K562 (cell line): ENCODE measurements at regions not wholly inside any gene's neighbourhood (a gene's known extent, or its start where the extent isn't known, plus 50 kb on each side); places are given as distances from the start of the nearest gene placed in this dataset.

Experiments
- ATAC-seq: fragments of 200-7000 bp; cut with Tn5 transposase; 3 replicates; pipeline ENCODE4 v1.9.1; 2020; ENCODE audit warnings: moderate library complexity
- BruUV-seq: library from RNA; stranded (reverse); fragments of 400-500 nt; replicated peaks from 2 replicates; lab custom pipeline; 2021; lab: Mats Ljungman, UMichigan
- CTCF ChIA-PET: fragments of 300-600 bp; formaldehyde crosslinking; extraction: SDS; loops from one replicate; lab custom pipeline; 2021; ENCODE audit warnings: low intra/inter-chr PET ratio; lab: Yijun Ruan, JAX
- POLR2A ChIA-PET: fragments of 300-600, 350-650 bp; sonication (Branson Sonifier 250); formaldehyde crosslinking; extraction: SDS; loops from one replicate; lab custom pipeline; 2021; ENCODE audit warnings: antibody characterized with exemption, inconsistent platforms; lab: Yijun Ruan, JAX
- DNase-seq, 4 experiments: peaks; one replicate each; pipeline versions ENCODE4 v3.0.0 to v3.0.0-alpha.2; 2011 to 2018; ENCODE audit warnings: low spot score in 3 of 4, mixed read lengths in 3 of 4; ENCODE audit errors: extremely low read depth in 1 of 4
- FAIRE-seq: peaks from 2 replicates; lab custom pipeline; 2011; peaks lifted over from hg19 to GRCh38; lab: Jason Lieb, UNC
- H2AFZ ChIP-seq: 2 replicates; pipeline ENCODE4 v1.6.0; 2011; ENCODE audit warnings: low read depth, low read length, control low read depth, inconsistent platforms
- H3K27ac ChIP-seq: fragments of 200-600 bp; 3 replicates; pipeline ENCODE4 v1.8.0; 2011; ENCODE audit warnings: low read depth, mild to moderate bottlenecking, control low read depth, inconsistent platforms, low read length, moderate library complexity, mixed read lengths; ENCODE audit errors: extremely low read depth
- H3K27me3 ChIP-seq, 2 experiments: fragments of 300-600 bp in 1 of 2; 2 replicates in 1 of 2; 3 replicates in 1 of 2; pipeline versions ENCODE4 v1.6.0 to v1.8.0; 2011; ENCODE audit warnings: inconsistent platforms in 2 of 2, low read length in 2 of 2, mild to moderate bottlenecking in 1 of 2, mixed read lengths in 1 of 2, moderate library complexity in 1 of 2; ENCODE audit not compliant: control insufficient read depth in 2 of 2, insufficient read depth in 2 of 2
- H3K36me3 ChIP-seq: fragments of 300-600 bp; 3 replicates; pipeline ENCODE4 v1.8.0; 2011; ENCODE audit warnings: mild to moderate bottlenecking, low read length, inconsistent platforms; ENCODE audit not compliant: control insufficient read depth, insufficient read depth
- H3K4me1 ChIP-seq, 2 experiments: fragments of 200-600 bp in 1 of 2; replicated peaks in 1 of 2; 2 replicates in 1 of 2; 3 replicates in 1 of 2; pipeline versions ENCODE4 v1.5.1 to v1.8.0; 2011; ENCODE audit warnings: inconsistent platforms in 2 of 2, low read length in 2 of 2, mild to moderate bottlenecking in 1 of 2, mixed read lengths in 1 of 2, moderate library complexity in 1 of 2; ENCODE audit not compliant: control insufficient read depth in 2 of 2, insufficient read depth in 2 of 2
- H3K4me2 ChIP-seq: 2 replicates; pipeline ENCODE4 v1.6.1; 2011; ENCODE audit warnings: low read length, control low read depth, inconsistent platforms, mixed read lengths; ENCODE audit not compliant: insufficient read depth
- H3K4me3 ChIP-seq: fragments of 200-600 bp; sonication (generic), shearing (Covaris generic); 2 replicates; pipeline ENCODE4 v1.5.1; 2016; ENCODE audit warnings: control low read depth, inconsistent platforms
- H3K79me2 ChIP-seq: fragments of 200-600 bp; 3 replicates; pipeline ENCODE4 v1.8.0; 2011; ENCODE audit warnings: low read length, inconsistent platforms; ENCODE audit not compliant: control insufficient read depth, insufficient read depth
- H3K9ac ChIP-seq, 2 experiments: 2 replicates each; pipeline versions ENCODE4 v1.6.0 to v1.6.1; 2011; ENCODE audit warnings: low read depth in 2 of 2, low read length in 2 of 2, control low read depth in 1 of 2, inconsistent platforms in 1 of 2, mild to moderate bottlenecking in 1 of 2, mixed read lengths in 1 of 2; ENCODE audit not compliant: insufficient read depth in 1 of 2
- H3K9me1 ChIP-seq: one replicate; pipeline ENCODE4 v1.6.0; 2011; ENCODE audit warnings: inconsistent platforms, mild to moderate bottlenecking, low read length, moderate library complexity; ENCODE audit not compliant: control insufficient read depth, insufficient read depth
- H3K9me3 ChIP-seq: replicated peaks from 2 replicates; pipeline ENCODE4 v1.5.1; 2011; ENCODE audit warnings: low read depth, low read length, inconsistent platforms; ENCODE audit not compliant: control insufficient read depth, insufficient read depth
- H4K20me1 ChIP-seq: replicated peaks from 2 replicates; pipeline ENCODE4 v1.6.1; 2011; ENCODE audit warnings: low read length, inconsistent platforms, mixed read lengths; ENCODE audit not compliant: control insufficient read depth, insufficient read depth
- ADNP ChIP-seq: fragments of 200-800 bp; sonication (Bioruptor generic); IDR thresholded peaks from 2 replicates; pipeline ENCODE4 v1.6.1; 2016; ENCODE audit warnings: missing genetic modification characterization, missing compliant biosample characterization
- CBX5 ChIP-seq: IDR thresholded peaks from 2 replicates; pipeline ENCODE4 v1.6.1; 2014; ENCODE audit warnings: low read depth, borderline replicate concordance
- CCNT2 ChIP-seq: IDR thresholded peaks from 2 replicates; pipeline ENCODE4 v1.6.1; 2011; ENCODE audit warnings: borderline replicate concordance, low read depth, mild to moderate bottlenecking, moderate library complexity, mixed read lengths, low read length; ENCODE audit not compliant: insufficient read length; ENCODE audit errors: extremely low read depth
- DLX4 ChIP-seq: fragments of 250-450 bp; sonication (Bioruptor Pico); IDR thresholded peaks from 2 replicates; pipeline ENCODE4 v1.6.1; 2021; ENCODE audit warnings: mild to moderate bottlenecking
- DPF2 ChIP-seq: fragments of 450-650 bp; IDR thresholded peaks from 2 replicates; pipeline ENCODE4 v1.6.1; 2016
- GMEB1 ChIP-seq: fragments of 250-450 bp; sonication (Bioruptor Pico); IDR thresholded peaks from 2 replicates; pipeline ENCODE4 v1.4.0; 2020; ENCODE audit warnings: mild to moderate bottlenecking
- RFX5 ChIP-seq: IDR thresholded peaks from 2 replicates; pipeline ENCODE4 v1.6.1; 2011; ENCODE audit warnings: low read depth, mild to moderate bottlenecking, improper control_type of control experiment, low read length
- SUPT5H ChIP-seq: fragments of 450-650 bp; IDR thresholded peaks from 2 replicates; pipeline ENCODE4 v1.6.1; 2016
- TAF7 ChIP-seq: fragments of 450-650 bp; IDR thresholded peaks from 2 replicates; pipeline ENCODE4 v1.6.1; 2016; ENCODE audit warnings: missing genetic modification characterization, missing compliant biosample characterization
- TCFL5 ChIP-seq: fragments of 250-450 bp; sonication (Bioruptor Pico); conservative IDR thresholded peaks from 2 replicates; pipeline ENCODE4 v1.6.1; 2021; ENCODE audit warnings: mild to moderate bottlenecking, moderate library complexity, matching md5 sums
- XRCC5 ChIP-seq: fragments of 200-400 bp; formaldehyde crosslinking; IDR thresholded peaks from 2 replicates; pipeline ENCODE4 v1.6.1; 2017; ENCODE audit warnings: low read depth, mild to moderate bottlenecking, low read length
- ZBTB26 ChIP-seq: fragments of 450-650 bp; formaldehyde crosslinking; IDR thresholded peaks from 2 replicates; pipeline ENCODE4 v1.4.0; 2022; ENCODE audit warnings: missing genetic modification characterization
- ZNF551 ChIP-seq: fragments of 250-450 bp; sonication (Bioruptor Pico); IDR thresholded peaks from 2 replicates; pipeline ENCODE4 v1.5.0; 2021; ENCODE audit warnings: mild to moderate bottlenecking, moderate library complexity
- ZNF76 ChIP-seq: fragments of 250-450 bp; sonication (Bioruptor Pico); IDR thresholded peaks from 2 replicates; pipeline ENCODE4 v1.4.0; 2020; ENCODE audit warnings: mild to moderate bottlenecking, moderate library complexity, borderline replicate concordance
- ZNF764 ChIP-seq: fragments of 250-450 bp; sonication (Bioruptor Pico); IDR thresholded peaks from 2 replicates; pipeline ENCODE4 v1.4.0; 2020; ENCODE audit warnings: low read depth, mild to moderate bottlenecking, moderate library complexity
- ZZZ3 ChIP-seq: fragments of 450-650 bp; IDR thresholded peaks from 2 replicates; pipeline ENCODE4 v1.6.1; 2016; ENCODE audit warnings: antibody characterized with exemption, mild to moderate bottlenecking, moderate library complexity
- in situ Hi-C: fragments of 300-500 bp; cut with MboI; formaldehyde crosslinking; loops from 4 replicates; pipeline ENCODE4 v1.15.0; 2018; ENCODE audit warnings: inconsistent platforms, mixed read lengths
- intact Hi-C: fragments of 100-400 bp; cut with micrococcal nuclease; formaldehyde crosslinking; loops from 2 replicates; pipeline ENCODE4 v1.14.2; 2022
- TF ChIP-seq, protein P1 (sequence below), 3 experiments: fragments of 200-800 bp in 1 of 3; sonication (Bioruptor generic) in 1 of 3; sonication (generic) in 1 of 3; formaldehyde crosslinking in 1 of 3; IDR thresholded peaks; 2 replicates each; pipeline versions ENCODE4 v1.6.1 to v1.8.0; 2016 to 2022; ENCODE audit warnings: mild to moderate bottlenecking in 2 of 3, missing compliant biosample characterization in 2 of 3, missing genetic modification characterization in 2 of 3, missing genetic modification reagents in 1 of 3

DNA sequence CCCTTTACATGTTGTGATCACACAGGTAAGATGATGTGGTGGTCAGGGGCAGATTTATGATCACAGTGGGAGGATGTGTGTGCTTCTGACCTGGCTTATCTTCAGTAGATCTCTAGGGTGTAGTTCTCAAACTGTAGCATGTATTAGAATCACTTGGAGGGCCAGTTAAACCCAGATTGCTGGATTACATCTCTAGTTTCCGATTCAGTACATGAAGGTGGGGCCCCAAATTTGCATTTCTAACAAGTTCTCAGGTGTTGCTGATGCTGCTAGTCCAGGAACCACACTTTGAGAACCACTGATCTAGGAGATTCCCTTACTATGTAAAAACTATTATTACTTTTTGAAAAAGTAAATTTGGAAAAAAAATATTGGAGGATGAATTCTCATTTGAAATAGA, 199.3 kb upstream of the GOLIM4 start (continued):
- TF ChIP-seq ZBTB26 (CRISPR knock-in tag) (no peak), CBX5 (no peak)

- no peak for TF ChIP-seq DLX4
- no peak for TF ChIP-seq GMEB1 (CRISPR knock-in tag)
- TF ChIP-seq, protein P1, sequence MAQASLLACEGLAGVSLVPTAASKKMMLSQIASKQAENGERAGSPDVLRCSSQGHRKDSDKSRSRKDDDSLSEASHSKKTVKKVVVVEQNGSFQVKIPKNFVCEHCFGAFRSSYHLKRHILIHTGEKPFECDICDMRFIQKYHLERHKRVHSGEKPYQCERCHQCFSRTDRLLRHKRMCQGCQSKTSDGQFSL (CRISPR knock-in tag; IDR thresholded peaks at IDR 0.05), result no peak
- TF ChIP-seq, protein P1 (tag; IDR thresholded peaks at IDR 0.05), result no peak
- TF ChIP-seq RFX5, result no peak
- TF ChIP-seq CCNT2, result no peak
- no peak for TF ChIP-seq TCFL5 (CRISPR knock-in tag)
- TF ChIP-seq ZNF551 (CRISPR knock-in tag), result no peak
- TF ChIP-seq ADNP (tag), result no peak
- no peak for TF ChIP-seq XRCC5
- no peak for TF ChIP-seq ZNF76
- TF ChIP-seq TAF7, result no peak
- TF ChIP-seq ZZZ3, result no peak
- no peak for TF ChIP-seq DPF2
- no peak for TF ChIP-seq ZNF764
- TF ChIP-seq SUPT5H, result no peak
- Histone ChIP-seq H3K9ac (no peak overlapping the region), H3K27ac (no peak overlapping the region), H3K27me3 (no peaks in the 10 kb centered on the region), H4K20me1 (no peaks in the 10 kb centered on the region), H3K4me3 (no peak overlapping the region), H3K36me3 (no peaks in the 10 kb centered on the region), H2AFZ (no peak overlapping the region), H3K79me2 (no peaks in the 10 kb centered on the region), H3K4me2 (no peak overlapping the region), H3K9me1 (no peaks in the 10 kb centered on the region), H3K4me1 (no peaks in the 10 kb centered on the region), H3K9me3 (no peaks in the 10 kb centered on the region)
- ChIA-PET POLR2A (no interaction called here), CTCF (no interaction called here)
- in situ Hi-C loops, result no loop called here
- no TSS peak for BruUV-seq
- no peak for FAIRE-seq
- no peak for ATAC-seq
- intact Hi-C loops, result no loop called here
- DNase-seq, result no peak
Observed at GRCh38 chr3:168292296-168292695, 196.6 kb upstream of the GOLIM4 start.
